Type B pancreatic cell (in vitro differentiated cells): ENCODE measurements at regions not wholly inside any gene's neighbourhood (a gene's known extent, or its start where the extent isn't known, plus 50 kb on each side); places are given as distances from the start of the nearest gene placed in this dataset.

ENCODE experiments used
- DNase-seq: peaks from one replicate; pipeline ENCODE4 v3.0.0; 2021; ENCODE audit warnings: mixed read lengths; ENCODE audit not compliant: unreplicated experiment; ENCODE audit errors: extremely low spot score
- H3K27ac Mint-ChIP-seq: 2 replicates; pipeline ENCODE4 v1.8.0; 2021; ENCODE audit warnings: mild to moderate bottlenecking, mixed read lengths
- H3K27me3 Mint-ChIP-seq: 2 replicates; pipeline ENCODE4 v1.8.0; 2021; ENCODE audit warnings: mixed read lengths
- H3K36me3 Mint-ChIP-seq: 2 replicates; pipeline ENCODE4 v1.8.0; 2021; ENCODE audit warnings: mixed read lengths
- H3K4me1 Mint-ChIP-seq: one replicate; pipeline ENCODE4 v1.8.0; 2021; ENCODE audit warnings: mixed read lengths; ENCODE audit not compliant: unreplicated experiment
- H3K4me3 Mint-ChIP-seq: 2 replicates; pipeline ENCODE4 v1.8.0; 2021; ENCODE audit warnings: mild to moderate bottlenecking, mixed read lengths
- H3K9me3 Mint-ChIP-seq: 2 replicates; pipeline ENCODE4 v1.8.0; 2021; ENCODE audit warnings: mixed read lengths
- CTCF ChIP-seq: fragments of 200-600 bp; sonication (generic); conservative IDR thresholded peaks from 2 replicates; pipeline ENCODE4 v1.5.0; 2021; ENCODE audit warnings: antibody characterized with exemption, mild to moderate bottlenecking

DNA sequence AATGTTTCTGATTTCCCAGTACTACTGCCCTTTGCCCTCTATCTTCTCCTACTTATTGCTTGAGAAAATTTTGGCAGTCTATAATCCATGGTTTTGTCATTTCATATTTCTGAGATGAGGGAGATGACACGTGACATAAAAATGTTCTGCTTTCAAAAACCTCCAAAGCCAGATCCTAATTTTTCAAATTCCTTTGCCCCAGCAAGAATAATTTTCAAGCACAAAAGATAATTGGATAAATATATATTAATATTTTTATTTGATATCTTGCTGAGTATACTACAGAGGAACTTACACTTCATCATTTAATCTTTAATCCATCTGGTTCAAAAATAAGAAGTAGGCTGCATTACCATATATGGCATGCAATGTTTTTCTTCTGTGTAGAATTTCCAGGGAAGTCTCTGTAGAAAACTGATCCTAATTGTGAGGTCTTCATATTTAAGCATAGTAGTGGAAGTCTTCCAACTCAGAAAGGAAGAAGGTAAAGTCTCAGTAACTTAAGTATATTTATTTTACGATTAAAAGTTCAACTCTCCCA, 1738.8 kb downstream of the EFNA5 start:
- TF ChIP-seq CTCF, result no peak
- H3K27me3 Mint-ChIP-seq, result no peaks in the 10 kb centered on the region
- no peak for DNase-seq
- H3K9me3 Mint-ChIP-seq, result no peaks in the 10 kb centered on the region
- no peak overlapping the region for H3K4me3 Mint-ChIP-seq
- no peaks in the 10 kb centered on the region for H3K36me3 Mint-ChIP-seq
- H3K4me1 Mint-ChIP-seq, result no peaks in the 10 kb centered on the region
- H3K27ac Mint-ChIP-seq, result no peak overlapping the region

- Mint-ChIP-seq H3K4me1 (no peaks in the 10 kb centered on the region), H3K9me3 (no peaks in the 10 kb centered on the region), H3K27me3 (no peaks in the 10 kb centered on the region), H3K27ac (no peak overlapping the region), H3K36me3 (no peaks in the 10 kb centered on the region), H3K4me3 (no peak overlapping the region)
- DNase-seq, result no peak
- no peak for TF ChIP-seq CTCF
These were observed 1740.9 kb downstream of the EFNA5 start for GRCh38 chr5:105929858-105930257.

GRCh38 chr5:105924366-105924765, 1746.4 kb downstream of the EFNA5 start:
- Mint-ChIP-seq H3K9me3 (no peaks in the 10 kb centered on the region), H3K27ac (no peak overlapping the region), H3K4me3 (no peak overlapping the region), H3K27me3 (no peaks in the 10 kb centered on the region), H3K36me3 (no peaks in the 10 kb centered on the region), H3K4me1 (no peaks in the 10 kb centered on the region)
- DNase-seq, result no peak
- no peak for TF ChIP-seq CTCF

DNA sequence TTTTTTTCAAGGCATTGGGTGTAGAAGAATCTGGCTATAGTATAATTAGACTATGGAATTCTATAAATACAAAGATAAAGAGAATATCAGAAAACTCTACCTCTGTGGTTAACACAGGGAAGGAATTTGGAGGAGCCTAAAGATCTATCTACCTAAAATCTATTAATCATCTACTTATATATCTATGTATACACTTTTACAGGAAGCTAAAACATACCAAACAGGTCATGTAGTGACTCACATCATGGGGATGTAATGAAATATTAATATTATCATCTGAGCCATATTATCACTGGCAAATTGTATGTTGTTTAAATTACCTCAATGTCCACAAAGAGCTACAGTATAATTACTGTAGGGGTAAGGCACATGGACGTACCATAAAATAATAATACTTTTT, 1748.2 kb downstream of the EFNA5 start:
- no peak for TF ChIP-seq CTCF
- Mint-ChIP-seq H3K4me1 (peaks cover under 1% of the 10 kb centered on the region), H3K27ac (no peak overlapping the region), H3K27me3 (no peaks in the 10 kb centered on the region), H3K9me3 (peaks cover 6% of the 10 kb centered on the region), H3K36me3 (no peaks in the 10 kb centered on the region), H3K4me3 (no peak overlapping the region)
- no peak for DNase-seq

GRCh38 chr5:105922080-105922479, 1748.7 kb downstream of the EFNA5 start:
- Mint-ChIP-seq H3K4me3 (no peak overlapping the region), H3K36me3 (no peaks in the 10 kb centered on the region), H3K27me3 (no peaks in the 10 kb centered on the region), H3K27ac (no peak overlapping the region), H3K9me3 (peaks cover 6% of the 10 kb centered on the region), H3K4me1 (peaks cover 5% of the 10 kb centered on the region)
- no peak for DNase-seq
- no peak for TF ChIP-seq CTCF

- peaks cover 6% of the 10 kb centered on the region for H3K9me3 Mint-ChIP-seq
- DNase-seq, result no peak
- no peak overlapping the region for H3K27ac Mint-ChIP-seq
- no peaks in the 10 kb centered on the region for H3K27me3 Mint-ChIP-seq
- peaks cover 9% of the 10 kb centered on the region for H3K4me1 Mint-ChIP-seq
- H3K36me3 Mint-ChIP-seq, result no peaks in the 10 kb centered on the region
- TF ChIP-seq CTCF, result no peak
- H3K4me3 Mint-ChIP-seq, result no peak overlapping the region
These were observed 1753.5 kb downstream of the EFNA5 start for GRCh38 chr5:105917189-105917588.
